ENCODE measurements at regions not wholly inside any gene's neighbourhood (a gene's known extent, or its start where the extent isn't known, plus 50 kb on each side); places are given as distances from the start of the nearest gene placed in this dataset.

DNA sequence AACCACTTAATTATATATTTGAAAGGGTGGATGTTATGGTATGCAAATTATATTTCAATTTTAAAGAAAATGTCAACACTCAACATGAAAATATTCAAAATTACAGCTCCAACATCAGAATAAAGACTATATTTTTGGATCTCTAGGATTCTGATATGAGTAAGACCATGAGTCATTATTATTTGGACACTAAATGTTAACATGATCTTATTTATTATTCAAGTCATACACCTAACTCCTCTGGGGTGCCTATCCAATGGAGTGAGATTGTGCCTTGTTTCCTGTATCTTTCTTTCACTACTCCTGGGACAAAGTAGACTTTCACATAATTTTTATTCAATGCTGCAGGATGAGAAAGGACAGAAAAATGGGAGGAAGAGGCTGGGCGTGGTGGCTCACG lies 135.2 kb upstream of the PRSS1 start:
- TF ChIP-seq, protein P1, sequence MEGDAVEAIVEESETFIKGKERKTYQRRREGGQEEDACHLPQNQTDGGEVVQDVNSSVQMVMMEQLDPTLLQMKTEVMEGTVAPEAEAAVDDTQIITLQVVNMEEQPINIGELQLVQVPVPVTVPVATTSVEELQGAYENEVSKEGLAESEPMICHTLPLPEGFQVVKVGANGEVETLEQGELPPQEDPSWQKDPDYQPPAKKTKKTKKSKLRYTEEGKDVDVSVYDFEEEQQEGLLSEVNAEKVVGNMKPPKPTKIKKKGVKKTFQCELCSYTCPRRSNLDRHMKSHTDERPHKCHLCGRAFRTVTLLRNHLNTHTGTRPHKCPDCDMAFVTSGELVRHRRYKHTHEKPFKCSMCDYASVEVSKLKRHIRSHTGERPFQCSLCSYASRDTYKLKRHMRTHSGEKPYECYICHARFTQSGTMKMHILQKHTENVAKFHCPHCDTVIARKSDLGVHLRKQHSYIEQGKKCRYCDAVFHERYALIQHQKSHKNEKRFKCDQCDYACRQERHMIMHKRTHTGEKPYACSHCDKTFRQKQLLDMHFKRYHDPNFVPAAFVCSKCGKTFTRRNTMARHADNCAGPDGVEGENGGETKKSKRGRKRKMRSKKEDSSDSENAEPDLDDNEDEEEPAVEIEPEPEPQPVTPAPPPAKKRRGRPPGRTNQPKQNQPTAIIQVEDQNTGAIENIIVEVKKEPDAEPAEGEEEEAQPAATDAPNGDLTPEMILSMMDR (IDR thresholded peaks at IDR 0.05; ENCODE audit: insufficient read depth, missing control alignments): no peak
- FAIRE-seq (no peak), DNase-seq (ENCODE audit: insufficient read length, low spot score) (no peak)

DNA sequence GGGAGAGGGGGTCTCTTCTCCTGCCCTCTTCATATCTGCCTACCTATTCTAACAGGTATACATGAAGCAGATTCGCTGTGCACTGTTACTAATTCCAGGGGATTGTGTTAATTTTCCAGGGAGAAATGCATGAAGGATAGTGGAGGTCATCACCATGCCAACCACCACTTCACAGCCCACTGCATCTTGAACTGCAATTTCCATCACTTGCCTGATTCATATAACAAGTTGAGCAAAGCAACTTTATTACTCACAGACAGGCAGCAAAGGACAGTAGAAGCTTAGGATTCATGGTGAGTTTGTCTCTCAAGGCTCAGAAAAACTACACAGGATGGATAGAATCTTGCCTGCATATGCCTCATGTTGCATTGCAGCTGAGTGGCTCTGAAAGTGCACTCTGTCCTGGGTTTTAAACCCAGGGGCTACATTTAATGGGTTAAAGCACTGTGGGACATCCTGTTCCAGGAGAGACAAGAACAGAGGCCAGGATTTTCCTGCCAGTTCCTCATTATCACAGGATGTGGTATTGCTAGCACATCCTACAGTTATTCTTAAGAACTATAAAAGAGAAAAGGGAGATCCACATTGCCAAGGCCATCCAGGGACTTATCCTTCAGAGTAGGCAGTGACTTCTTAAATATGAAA lies 136.9 kb upstream of the PRSS1 start:
- TF ChIP-seq, protein P1 (IDR thresholded peaks at IDR 0.05; ENCODE audit: insufficient read depth, missing control alignments): no peak
- DNase-seq (ENCODE audit: insufficient read length, low spot score) (no peak), FAIRE-seq (no peak)

DNA sequence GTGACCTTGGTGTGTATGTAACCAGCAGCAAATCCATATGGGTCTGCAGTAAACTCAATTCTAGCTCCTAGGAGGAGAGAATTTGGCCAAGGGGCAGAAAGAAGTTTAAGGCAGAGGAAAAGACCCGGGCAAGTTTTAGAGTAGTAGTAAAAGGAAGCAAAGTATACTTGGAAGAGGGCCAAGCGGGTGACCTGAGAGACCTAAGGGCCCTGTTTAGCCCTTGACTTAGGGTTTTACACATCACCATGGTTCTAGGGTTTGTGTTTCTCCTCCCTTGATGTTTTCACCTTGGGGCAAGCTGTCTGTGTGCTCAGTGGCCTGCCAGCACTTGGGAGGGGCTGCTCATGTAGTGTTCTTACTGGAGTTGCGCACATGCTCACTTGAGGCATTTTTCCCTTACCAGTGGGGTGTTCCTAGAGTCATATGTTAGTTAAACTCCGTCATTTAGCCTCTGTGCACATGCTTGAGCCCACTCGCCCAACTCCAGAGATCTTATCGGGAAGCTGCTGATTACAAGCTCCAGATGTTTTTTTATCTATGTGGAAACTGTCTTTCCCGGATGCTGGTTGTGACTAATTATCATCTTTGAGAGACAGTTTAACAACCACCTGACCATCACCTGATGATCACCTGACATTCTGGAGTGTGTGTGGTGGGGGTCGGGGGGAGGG lies 137.6 kb upstream of the PRSS1 start:
- no peak for FAIRE-seq
- no peak for DNase-seq (ENCODE audit: insufficient read length, low spot score)
- TF ChIP-seq, protein P1 (IDR thresholded peaks at IDR 0.05; ENCODE audit: insufficient read depth, missing control alignments): no peak

DNA sequence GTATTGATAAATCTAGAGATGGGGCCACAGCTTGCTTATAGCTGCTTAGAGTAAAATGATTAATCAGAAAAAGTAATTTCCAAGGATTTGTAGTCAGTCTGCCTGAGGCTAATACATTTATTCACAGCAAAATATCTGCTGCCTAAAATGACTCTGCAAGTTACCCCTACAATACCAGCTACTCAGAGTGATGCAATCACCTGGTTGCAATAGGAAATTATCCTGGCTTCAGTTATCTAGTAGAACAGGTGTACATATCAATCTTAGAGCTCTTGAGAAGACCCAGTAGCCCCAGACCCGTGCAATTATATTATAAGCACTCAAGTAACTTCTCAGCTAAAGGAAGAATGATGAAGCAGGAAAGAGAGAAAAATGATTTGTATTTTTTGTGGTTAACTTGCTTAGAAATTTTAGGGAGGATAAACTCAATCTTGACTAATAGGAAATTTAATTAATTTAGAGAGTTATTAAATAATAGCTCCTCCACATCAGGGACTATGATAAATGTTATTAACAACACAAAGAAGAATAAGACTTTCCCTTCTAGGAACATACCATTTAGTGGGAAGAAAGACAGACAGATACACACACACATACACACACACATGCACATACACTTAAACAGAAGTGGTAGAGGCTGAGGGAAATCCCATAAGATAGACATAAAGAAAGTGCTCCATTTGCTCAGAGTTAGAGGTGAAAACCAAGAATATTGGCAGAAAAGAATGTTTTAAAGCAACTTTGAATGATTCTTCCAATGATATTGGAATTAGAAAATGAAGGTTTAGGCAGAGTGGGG lies 140.4 kb upstream of the PRSS1 start:
- FAIRE-seq: no peak
- DNase-seq (ENCODE audit: insufficient read length, low spot score): no peak

DNA sequence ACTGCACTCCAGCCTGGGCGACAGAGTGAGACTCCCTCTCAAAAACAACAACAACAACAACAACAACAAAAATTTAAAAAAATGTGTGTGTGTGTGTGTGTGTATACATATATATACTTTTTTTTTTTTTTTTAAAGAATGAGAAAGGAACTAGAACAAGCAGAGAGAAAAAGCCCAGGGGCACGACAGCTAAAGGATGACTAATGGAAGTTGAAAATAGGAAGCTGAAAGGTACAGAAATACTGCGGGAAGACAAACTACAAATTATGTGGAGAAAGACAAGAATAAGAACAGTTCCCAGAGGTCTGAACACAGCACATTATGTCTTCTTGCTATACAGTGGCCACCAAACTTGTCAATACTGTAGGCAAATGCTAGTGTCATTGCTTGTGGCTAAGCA lies 141.9 kb upstream of the PRSS1 start:
- DNase-seq (ENCODE audit: insufficient read length, low spot score) (no peak), FAIRE-seq (no peak)
- TF ChIP-seq, protein P1 (IDR thresholded peaks at IDR 0.05; ENCODE audit: insufficient read depth, missing control alignments): no peak

More for the DNA sequence above, 140.4 kb upstream of the PRSS1 start:
- TF ChIP-seq, protein P1 (IDR thresholded peaks at IDR 0.05; ENCODE audit: insufficient read depth, missing control alignments): no peak

DNA sequence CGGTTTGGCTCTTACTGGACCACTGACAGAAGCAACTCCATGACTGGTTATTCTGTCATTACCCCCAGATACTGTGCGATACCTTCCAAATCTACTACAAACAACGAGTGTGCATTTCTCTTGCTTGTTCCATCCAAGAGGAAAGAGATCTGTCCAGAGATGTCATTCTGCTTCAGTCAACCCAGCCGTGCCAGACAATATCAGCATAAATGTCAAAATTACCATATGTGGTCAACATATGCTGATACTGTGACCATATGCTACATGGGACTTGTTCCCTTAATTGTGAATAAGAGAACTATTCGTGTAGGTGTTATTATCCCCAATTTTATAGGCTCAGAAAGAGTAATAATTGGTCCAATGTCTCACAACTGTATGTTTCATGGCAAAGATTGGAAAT lies 143.2 kb upstream of the PRSS1 start:
- no peak for DNase-seq (ENCODE audit: insufficient read length, low spot score)
- FAIRE-seq: no peak
- TF ChIP-seq, protein P1 (IDR thresholded peaks at IDR 0.05; ENCODE audit: insufficient read depth, missing control alignments): no peak
